ENCODE measurements at regions not wholly inside any gene's neighbourhood (a gene's known extent, or its start where the extent isn't known, plus 50 kb on each side); places are given as distances from the start of the nearest gene placed in this dataset.

DNA sequence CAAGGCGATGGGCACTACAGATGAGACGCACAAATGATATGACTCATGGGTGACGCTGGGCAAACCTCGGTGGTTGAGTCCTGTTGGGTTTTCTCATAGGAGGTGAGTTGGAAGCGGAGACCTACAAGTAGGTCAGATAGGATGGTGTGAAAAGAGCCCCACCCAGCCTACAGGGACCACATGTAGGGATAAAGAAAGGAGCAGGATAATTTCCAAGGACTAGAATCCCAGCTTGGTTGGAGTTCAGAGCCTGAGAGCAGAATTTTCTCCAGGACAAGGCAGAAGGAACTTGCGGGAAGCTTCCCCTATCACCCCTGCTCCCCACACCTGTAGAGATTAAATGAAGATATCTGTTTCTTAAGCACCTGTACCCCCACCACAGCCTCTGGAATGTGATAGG, 489.7 kb upstream of the CDH4 start:
- DNase-seq = no peak
- Histone ChIP-seq H3K36me3 (replicated peaks) (no peaks in the 10 kb centered on the region), H3K27ac (no peak overlapping the region), H3K27me3 (replicated peaks) (no peaks in the 10 kb centered on the region), H3K4me3 (ENCODE audit: low read depth, low read length) (no peak overlapping the region)
- no peak for TF ChIP-seq CTCF (IDR thresholded peaks at IDR 0.05; ENCODE audit: low read depth, low read length, missing control alignments)
- in situ Hi-C loops (cut with HindIII; ENCODE audit: low pct_ligation_motif_present, low sequenced_read_pairs) = no loop called here

DNA sequence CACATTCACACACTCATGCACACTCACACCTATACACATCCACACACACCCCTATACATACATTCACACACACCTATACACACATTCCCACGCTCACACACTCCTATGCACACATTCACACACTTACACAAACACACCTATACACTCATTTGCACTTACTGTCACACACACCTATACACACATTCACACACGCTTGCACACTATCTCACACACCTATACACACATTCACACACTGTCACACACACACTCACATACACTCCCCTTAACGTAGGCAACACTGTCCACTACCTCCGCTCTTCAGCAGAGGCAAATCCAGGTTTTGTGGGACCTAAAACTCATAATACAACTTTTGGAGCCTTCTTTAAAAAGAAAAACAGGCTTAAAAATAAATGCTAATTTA, 487.7 kb upstream of the CDH4 start:
- no peak overlapping the region for H3K4me3 ChIP-seq (ENCODE audit: low read depth, low read length)
- H3K36me3 ChIP-seq (replicated peaks) = no peaks in the 10 kb centered on the region
- DNase-seq = no peak
- no peaks in the 10 kb centered on the region for H3K27me3 ChIP-seq (replicated peaks)
- TF ChIP-seq CTCF (IDR thresholded peaks at IDR 0.05; ENCODE audit: low read depth, low read length, missing control alignments) = no peak
- in situ Hi-C loops (cut with HindIII; ENCODE audit: low pct_ligation_motif_present, low sequenced_read_pairs) = no loop called here
- no peak overlapping the region for H3K27ac ChIP-seq

- no peak for TF ChIP-seq CTCF (IDR thresholded peaks at IDR 0.05; ENCODE audit: low read depth, low read length, missing control alignments)
- Histone ChIP-seq H3K27ac (no peak overlapping the region), H3K4me3 (ENCODE audit: low read depth, low read length) (no peak overlapping the region), H3K27me3 (replicated peaks) (no peaks in the 10 kb centered on the region), H3K36me3 (replicated peaks) (no peaks in the 10 kb centered on the region)
- in situ Hi-C loops (cut with HindIII; ENCODE audit: low pct_ligation_motif_present, low sequenced_read_pairs) = no loop called here
- DNase-seq = no peak
Measured at GRCh38 chr20:60764771-60765170, 487.3 kb upstream of the CDH4 start.

- no peaks in the 10 kb centered on the region for H3K36me3 ChIP-seq (replicated peaks)
- TF ChIP-seq CTCF (IDR thresholded peaks at IDR 0.05; ENCODE audit: low read depth, low read length, missing control alignments) = no peak
- DNase-seq = no peak
- no peak overlapping the region for H3K27ac ChIP-seq
- no peaks in the 10 kb centered on the region for H3K27me3 ChIP-seq (replicated peaks)
- in situ Hi-C loops (cut with HindIII; ENCODE audit: low pct_ligation_motif_present, low sequenced_read_pairs) = no loop called here
- no peak overlapping the region for H3K4me3 ChIP-seq (ENCODE audit: low read depth, low read length)
Measured at GRCh38 chr20:60765821-60766403, 486.1 kb upstream of the CDH4 start.

DNA sequence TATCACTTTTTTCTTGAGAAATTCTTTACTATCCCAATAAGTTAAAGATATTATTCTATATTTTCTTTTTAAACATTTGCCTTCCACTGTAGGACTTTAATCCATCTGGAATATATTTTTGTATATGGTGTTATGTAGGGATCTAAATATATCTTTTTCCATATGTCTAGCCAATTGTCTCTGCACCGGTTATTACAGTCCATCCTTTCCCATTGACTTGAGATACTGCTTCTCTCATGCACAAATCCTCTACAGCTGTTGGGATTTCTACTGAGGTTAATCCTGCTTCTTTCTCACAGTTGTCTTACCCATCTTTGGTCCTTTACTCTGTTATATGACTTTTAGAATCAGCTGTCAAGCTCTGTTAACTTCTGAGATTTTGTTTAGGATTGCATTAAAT, 483.8 kb upstream of the CDH4 start:
- Histone ChIP-seq H3K4me3 (ENCODE audit: low read depth, low read length) (no peak overlapping the region), H3K36me3 (replicated peaks) (no peaks in the 10 kb centered on the region), H3K27me3 (replicated peaks) (no peaks in the 10 kb centered on the region), H3K27ac (no peak overlapping the region)
- in situ Hi-C loops (cut with HindIII; ENCODE audit: low pct_ligation_motif_present, low sequenced_read_pairs) = no loop called here
- no peak for DNase-seq
- no peak for TF ChIP-seq CTCF (IDR thresholded peaks at IDR 0.05; ENCODE audit: low read depth, low read length, missing control alignments)

DNA sequence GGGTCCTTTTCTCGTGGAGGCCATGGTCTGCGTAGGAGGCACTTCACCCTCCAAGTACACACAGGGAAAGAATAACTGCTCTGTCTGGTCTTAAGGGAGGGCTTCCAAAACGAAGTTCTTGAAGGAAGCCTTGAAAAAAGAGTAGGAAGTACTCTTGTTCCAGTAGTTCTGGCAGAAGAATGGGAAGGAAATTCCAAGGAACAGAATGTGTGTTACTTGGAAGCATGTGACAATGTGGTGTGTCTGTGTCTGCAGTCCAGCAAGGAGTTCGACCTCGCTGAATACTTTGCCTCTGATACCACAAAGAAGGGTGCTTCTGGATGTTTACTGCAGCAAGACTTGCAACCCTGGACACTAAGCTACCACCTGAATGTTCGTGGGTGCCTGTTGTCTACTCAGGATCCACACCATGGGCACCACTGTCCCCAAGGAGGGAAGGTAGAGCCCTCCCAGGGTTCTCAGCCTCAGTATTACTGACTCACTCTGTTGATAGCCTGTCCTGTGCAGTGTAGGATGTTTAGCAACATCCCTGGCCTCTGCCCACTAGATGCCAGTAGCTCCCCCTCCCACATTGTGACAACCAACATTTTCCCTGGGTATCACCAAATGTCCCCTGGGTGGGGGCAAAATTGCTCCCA, 471.6 kb upstream of the CDH4 start:
- DNase-seq = no peak
- in situ Hi-C loops (cut with HindIII; ENCODE audit: low pct_ligation_motif_present, low sequenced_read_pairs) = no loop called here
- Histone ChIP-seq H3K27ac (no peak overlapping the region), H3K4me3 (ENCODE audit: low read depth, low read length) (no peak overlapping the region), H3K27me3 (replicated peaks) (no peaks in the 10 kb centered on the region), H3K36me3 (replicated peaks) (no peaks in the 10 kb centered on the region)
- no peak for TF ChIP-seq CTCF (IDR thresholded peaks at IDR 0.05; ENCODE audit: low read depth, low read length, missing control alignments)
